T-helper 2 cell treated with Interferon-gamma antibody and Interleukin-4, amounts not matched to agents 100 ng/mL and 5 ng/mL, for 36 hours (primary cell): ENCODE measurements at regions not wholly inside any gene's neighbourhood (a gene's known extent, or its start where the extent isn't known, plus 50 kb on each side); places are given as distances from the start of the nearest gene placed in this dataset.

Source experiments
- intact Hi-C: fragments of 100-400 bp; cut with micrococcal nuclease; formaldehyde crosslinking; loops from one replicate; pipeline ENCODE4 v1.15.1; 2023

GRCh38 chr1:36609241-36610027, 126.7 kb upstream of the CSF3R start:
- intact Hi-C loops = no loop called here

- intact Hi-C loops = no loop called here
These were observed 125.6 kb upstream of the CSF3R start for GRCh38 chr1:36608272-36608671.

- intact Hi-C loops = no loop called here
These were observed 124.5 kb upstream of the CSF3R start for GRCh38 chr1:36607263-36607651.

- intact Hi-C loops = no loop called here
These were observed 124.0 kb upstream of the CSF3R start for GRCh38 chr1:36606641-36607262.

- intact Hi-C loops = no loop called here
These were observed 123.4 kb upstream of the CSF3R start for GRCh38 chr1:36605942-36606640.

- intact Hi-C loops = no loop called here
These were observed 120.7 kb upstream of the CSF3R start for GRCh38 chr1:36603461-36603860.

- intact Hi-C loops = no loop called here
These were observed 119.5 kb upstream of the CSF3R start for GRCh38 chr1:36602184-36602583.

GRCh38 chr1:36599828-36600227, 117.1 kb upstream of the CSF3R start:
- intact Hi-C loops = no loop called here

GRCh38 chr1:36597514-36597913, 114.8 kb upstream of the CSF3R start:
- intact Hi-C loops = no loop called here

- intact Hi-C loops = no loop called here
These were observed 113.2 kb upstream of the CSF3R start for GRCh38 chr1:36595921-36596320.

- intact Hi-C loops = no loop called here
These were observed 112.6 kb upstream of the CSF3R start for GRCh38 chr1:36595349-36595748.

GRCh38 chr1:36594023-36594422, 111.3 kb upstream of the CSF3R start:
- intact Hi-C loops = no loop called here

GRCh38 chr1:36591278-36591677, 108.6 kb upstream of the CSF3R start:
- intact Hi-C loops = no loop called here

GRCh38 chr1:36590771-36591170, 108.1 kb upstream of the CSF3R start:
- intact Hi-C loops = no loop called here

GRCh38 chr1:36590264-36590663, 107.6 kb upstream of the CSF3R start:
- intact Hi-C loops = no loop called here

GRCh38 chr1:36588972-36589371, 106.3 kb upstream of the CSF3R start:
- intact Hi-C loops = no loop called here

- intact Hi-C loops = no loop called here
These were observed 103.1 kb upstream of the CSF3R start for GRCh38 chr1:36585569-36586548.

GRCh38 chr1:36584874-36585453, 102.3 kb upstream of the CSF3R start:
- intact Hi-C loops = no loop called here

GRCh38 chr1:36583980-36584782, 101.5 kb upstream of the CSF3R start:
- intact Hi-C loops = no loop called here

GRCh38 chr1:36583080-36583479, 100.4 kb upstream of the CSF3R start:
- intact Hi-C loops = no loop called here
